ENCODE measurements at regions not wholly inside any gene's neighbourhood (a gene's known extent, or its start where the extent isn't known, plus 50 kb on each side); places are given as distances from the start of the nearest gene placed in this dataset.

- peak overlapping the region; percentile 74 for H3K4me3 ChIP-seq (ENCODE audit: low read depth, low read length)
- TF ChIP-seq CTCF (conservative IDR thresholded peaks at IDR 0.05; ENCODE audit: low read depth, low read length): peak; percentile 97
- peak; percentile 82 for DNase-seq (ENCODE audit: low read depth)
Observed at GRCh38 chr11:16605894-16606783, 132.3 kb upstream of the C11orf58 start.

- TF ChIP-seq CTCF (conservative IDR thresholded peaks at IDR 0.05; ENCODE audit: low read depth, low read length): no peak
Observed at GRCh38 chr11:16605389-16605893, 133.0 kb upstream of the C11orf58 start.

GRCh38 chr11:16604794-16605388 is 133.6 kb upstream of the C11orf58 start:
- peak overlapping the region; percentile 74 for H3K4me3 ChIP-seq (ENCODE audit: low read depth, low read length)
- no peak for TF ChIP-seq CTCF (conservative IDR thresholded peaks at IDR 0.05; ENCODE audit: low read depth, low read length)
- no peak for DNase-seq (ENCODE audit: low read depth)

More at GRCh38 chr11:16605389-16605893, 133.0 kb upstream of the C11orf58 start:
- DNase-seq (ENCODE audit: low read depth): no peak
- H3K4me3 ChIP-seq (ENCODE audit: low read depth, low read length): peak overlapping the region; percentile 74

- DNase-seq (ENCODE audit: low read depth): no peak
- H3K4me3 ChIP-seq (ENCODE audit: low read depth, low read length): peak overlapping the region; percentile 74
- TF ChIP-seq CTCF (conservative IDR thresholded peaks at IDR 0.05; ENCODE audit: low read depth, low read length): no peak
Observed at GRCh38 chr11:16603890-16604793, 134.3 kb upstream of the C11orf58 start.

- no peak overlapping the region for H3K4me3 ChIP-seq (ENCODE audit: low read depth, low read length)
- TF ChIP-seq CTCF (conservative IDR thresholded peaks at IDR 0.05; ENCODE audit: low read depth, low read length): peak; percentile 49
- DNase-seq (ENCODE audit: low read depth): no peak
Observed at GRCh38 chr11:16603245-16603644, 135.2 kb upstream of the C11orf58 start.

- H3K4me3 ChIP-seq (ENCODE audit: low read depth, low read length): no peak overlapping the region
- no peak for TF ChIP-seq CTCF (conservative IDR thresholded peaks at IDR 0.05; ENCODE audit: low read depth, low read length)
- no peak for DNase-seq (ENCODE audit: low read depth)
Observed at GRCh38 chr11:16598906-16599305, 139.5 kb upstream of the C11orf58 start.
